ENCODE measurements at regions not wholly inside any gene's neighbourhood (a gene's known extent, or its start where the extent isn't known, plus 50 kb on each side); places are given as distances from the start of the nearest gene placed in this dataset.

GRCh38 chr9:106287091-106287631, 575.8 kb upstream of the ZNF462 start:
- no peak for DNase-seq

GRCh38 chr9:106287731-106288130, 575.2 kb upstream of the ZNF462 start:
- DNase-seq, result no peak

GRCh38 chr9:106288689-106289088, 574.3 kb upstream of the ZNF462 start:
- no peak for DNase-seq

DNA sequence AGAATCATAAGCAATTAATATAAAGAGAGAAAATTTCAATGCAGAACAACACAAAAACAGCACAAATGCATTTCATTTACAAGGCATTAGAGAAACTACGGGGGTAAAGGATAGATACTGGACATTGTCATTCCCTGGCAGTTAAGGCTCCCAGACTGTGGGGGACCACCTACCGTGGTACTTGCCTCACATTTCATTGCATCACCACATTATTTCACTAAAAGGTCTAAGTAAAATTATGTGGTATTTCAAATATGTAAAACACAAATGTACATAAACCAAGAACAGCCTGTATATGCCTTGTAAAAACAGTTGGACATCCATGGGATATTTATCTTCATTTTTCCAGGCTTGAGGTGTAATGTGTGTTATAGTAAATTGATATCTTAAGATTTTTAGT, 571.2 kb upstream of the ZNF462 start:
- no peak for DNase-seq

DNA sequence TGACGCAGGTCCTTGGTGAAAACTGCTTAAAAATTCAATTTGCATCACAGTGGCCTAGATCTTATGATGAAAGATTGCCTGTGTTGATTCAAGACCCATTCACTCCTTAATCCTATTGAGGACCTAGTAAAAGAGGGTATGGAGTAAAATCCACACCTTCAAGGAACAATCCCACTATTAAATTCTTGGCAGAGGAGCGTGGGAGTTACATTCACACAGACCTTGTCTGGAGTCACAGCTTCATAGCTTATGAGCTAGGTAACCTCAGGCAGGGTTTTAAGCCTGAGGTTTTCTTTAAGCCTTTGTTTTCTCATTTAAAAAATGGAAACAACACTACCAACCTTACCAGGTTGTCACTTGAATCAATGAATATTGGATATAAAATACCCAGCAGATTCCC, 566.5 kb upstream of the ZNF462 start:
- DNase-seq, result no peak

DNA sequence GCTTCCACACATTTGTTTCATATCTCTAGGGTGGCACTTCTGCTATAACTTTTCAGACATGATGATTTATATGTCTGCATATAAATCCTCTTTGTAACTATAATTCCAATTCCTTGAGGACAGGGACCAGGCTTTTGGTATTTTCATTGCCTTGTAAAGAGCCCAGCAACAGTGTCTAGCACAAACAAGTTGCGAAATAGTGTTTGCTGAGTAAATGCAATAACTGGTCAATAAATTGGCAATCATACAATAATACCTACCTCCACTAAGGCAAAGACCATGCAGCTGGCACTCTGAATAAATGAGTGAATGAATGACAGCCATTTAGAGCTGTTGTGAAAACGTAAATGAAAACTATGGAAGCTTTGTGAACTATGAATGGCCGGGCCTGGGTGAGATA, 564.0 kb upstream of the ZNF462 start:
- DNase-seq, result no peak

DNA sequence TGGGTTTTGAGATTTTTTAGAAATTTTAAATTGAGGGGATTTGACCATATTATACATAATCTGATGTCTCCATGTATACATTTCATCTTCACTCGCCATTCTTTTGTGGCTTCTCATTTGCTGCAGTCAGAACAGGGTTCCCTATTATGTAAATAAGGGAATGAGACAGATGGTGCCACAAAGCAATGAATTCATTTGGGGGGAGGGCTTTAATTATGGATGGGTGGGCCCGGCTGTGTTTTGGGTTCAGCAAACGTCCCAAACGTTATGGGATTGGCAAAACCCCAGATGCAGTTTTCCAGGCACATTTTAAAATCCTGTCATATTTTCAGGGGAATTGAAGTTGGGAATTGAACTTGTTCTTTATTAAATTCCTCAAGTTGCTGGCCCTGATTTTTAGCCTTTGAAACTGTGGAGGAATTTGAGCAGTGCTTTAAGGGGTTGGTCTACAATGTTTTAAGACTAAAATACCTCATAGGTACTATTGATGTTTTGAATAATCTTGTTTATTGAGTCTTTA, 558.5 kb upstream of the ZNF462 start:
- DNase-seq, result no peak

GRCh38 chr9:106305428-106306133, 557.4 kb upstream of the ZNF462 start:
- no peak for DNase-seq

- DNase-seq, result no peak
Observed at GRCh38 chr9:106307670-106308069, 555.3 kb upstream of the ZNF462 start.

DNA sequence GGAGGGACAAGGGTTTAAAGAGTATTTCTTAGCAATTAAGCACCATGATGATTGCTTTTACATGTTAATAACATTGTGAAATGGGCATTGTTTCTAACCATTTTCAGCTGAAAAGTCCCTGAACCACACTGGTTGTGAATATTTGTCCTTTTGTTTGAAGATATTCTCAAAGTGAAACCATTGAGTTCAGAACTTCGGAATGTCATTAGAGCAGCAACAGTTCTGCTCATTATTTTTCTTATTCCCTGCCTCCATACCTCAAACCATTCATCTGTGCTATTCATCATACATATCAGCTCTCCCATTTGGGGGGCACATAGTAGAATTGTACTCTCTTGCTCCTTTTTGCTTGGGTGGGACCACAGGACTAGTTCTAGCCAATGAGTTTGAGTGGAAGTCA, 553.0 kb upstream of the ZNF462 start:
- no peak for DNase-seq

- no peak for DNase-seq
Observed at GRCh38 chr9:106310782-106311181, 552.2 kb upstream of the ZNF462 start.

DNA sequence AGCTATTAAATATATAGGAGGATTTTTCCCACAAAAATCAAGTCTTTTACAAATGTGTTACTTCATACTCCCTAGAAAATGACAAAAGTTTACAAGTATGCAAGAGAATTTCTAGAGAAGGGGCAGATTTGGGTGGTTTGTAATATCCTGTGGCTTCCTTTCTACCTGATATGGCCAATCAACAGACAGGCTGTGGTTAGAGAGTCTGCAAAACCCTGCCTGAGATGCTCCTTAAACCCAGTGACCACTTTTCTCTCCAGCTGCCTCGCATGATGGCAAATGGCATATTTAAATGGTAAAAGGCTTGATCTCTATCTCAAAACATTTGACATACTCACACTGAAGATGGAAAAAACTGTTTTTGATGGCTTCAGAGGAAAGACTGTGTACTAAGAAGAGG, 550.1 kb upstream of the ZNF462 start:
- no peak for DNase-seq

GRCh38 chr9:106314476-106314875, 548.5 kb upstream of the ZNF462 start:
- no peak for DNase-seq

DNA sequence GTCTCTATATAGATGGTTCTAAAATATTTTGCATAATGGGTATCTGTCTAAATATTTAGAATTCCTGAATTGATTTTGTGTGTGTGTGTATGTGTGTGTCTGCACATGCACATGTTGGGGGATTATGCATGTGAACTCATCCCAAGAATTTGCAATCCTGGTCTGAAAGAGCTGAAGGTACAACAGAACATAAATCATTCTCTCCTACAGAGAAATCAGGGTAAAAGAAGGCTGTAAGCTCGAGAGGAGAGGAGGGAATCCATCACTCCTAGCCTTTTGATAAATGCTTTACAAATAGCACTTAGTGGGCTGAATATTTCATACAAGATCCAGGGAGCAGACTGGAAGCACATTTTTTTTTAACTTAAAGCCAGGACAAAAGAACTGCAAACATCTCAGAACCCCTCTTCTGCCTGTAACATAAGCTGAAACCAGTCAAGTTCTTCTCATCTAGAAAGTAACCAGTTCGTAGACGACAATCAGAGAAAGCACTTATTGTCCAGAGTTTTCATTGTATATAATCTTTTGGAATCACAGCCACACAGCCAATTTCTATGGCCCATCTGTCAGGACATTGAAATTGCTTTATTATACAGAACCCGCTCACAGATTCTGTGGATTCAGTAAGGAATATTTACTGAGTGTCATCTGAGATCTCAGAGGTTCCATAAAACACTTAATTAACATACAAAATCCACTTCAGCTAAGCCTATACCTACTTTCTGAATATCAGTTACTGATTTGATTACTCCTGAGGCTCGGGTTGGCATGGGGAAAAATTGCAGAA, 541.4 kb upstream of the ZNF462 start:
- no peak for DNase-seq

DNA sequence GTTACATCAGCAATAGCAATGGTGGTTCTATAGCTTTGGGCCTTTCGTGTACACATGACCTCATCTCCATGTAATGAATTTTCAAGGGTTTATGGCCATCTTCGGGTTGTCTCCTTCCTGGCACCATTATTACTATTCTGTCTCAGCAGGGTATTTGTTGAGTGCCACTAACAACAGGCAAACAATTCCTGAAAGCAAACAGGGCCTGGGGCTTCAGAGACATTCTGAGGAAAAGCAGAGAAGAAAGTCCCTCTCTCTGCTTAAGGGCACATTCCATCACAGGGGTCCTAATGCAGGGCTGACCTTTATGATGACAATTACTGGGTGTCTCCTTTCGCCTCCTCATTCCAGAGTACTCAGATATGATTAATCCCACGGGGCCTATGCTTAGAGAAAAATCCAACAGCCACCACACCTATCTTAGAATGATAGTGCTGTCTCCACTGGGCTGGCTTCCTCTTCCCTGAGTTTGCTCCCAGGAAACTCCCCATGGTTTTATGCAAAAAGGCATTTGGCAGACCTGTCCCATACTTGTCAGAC, 540.2 kb upstream of the ZNF462 start:
- DNase-seq, result no peak

GRCh38 chr9:106324053-106324585, 538.8 kb upstream of the ZNF462 start:
- no peak for DNase-seq

GRCh38 chr9:106324591-106325280, 538.2 kb upstream of the ZNF462 start:
- no peak for DNase-seq

GRCh38 chr9:106326493-106326892, 536.5 kb upstream of the ZNF462 start:
- no peak for DNase-seq

DNA sequence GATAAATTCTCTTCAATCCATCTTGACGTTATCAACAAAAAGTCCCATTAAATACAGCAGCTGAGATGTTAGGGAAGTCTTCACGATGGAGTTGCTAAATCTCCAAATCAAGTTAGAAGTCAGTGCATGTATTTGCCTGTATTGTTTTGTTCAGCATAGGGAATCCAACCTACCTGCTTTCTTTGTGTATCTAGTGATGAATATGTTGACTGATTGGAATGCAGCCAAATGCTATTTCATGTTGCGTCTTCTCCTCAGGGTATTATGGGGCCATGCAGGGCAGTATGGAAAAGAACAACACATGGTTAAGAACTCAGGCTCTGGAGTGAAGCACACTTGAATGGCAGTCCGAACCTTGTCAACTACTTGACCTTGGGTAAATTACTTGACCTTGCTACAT, 529.5 kb upstream of the ZNF462 start:
- no peak for DNase-seq

DNA sequence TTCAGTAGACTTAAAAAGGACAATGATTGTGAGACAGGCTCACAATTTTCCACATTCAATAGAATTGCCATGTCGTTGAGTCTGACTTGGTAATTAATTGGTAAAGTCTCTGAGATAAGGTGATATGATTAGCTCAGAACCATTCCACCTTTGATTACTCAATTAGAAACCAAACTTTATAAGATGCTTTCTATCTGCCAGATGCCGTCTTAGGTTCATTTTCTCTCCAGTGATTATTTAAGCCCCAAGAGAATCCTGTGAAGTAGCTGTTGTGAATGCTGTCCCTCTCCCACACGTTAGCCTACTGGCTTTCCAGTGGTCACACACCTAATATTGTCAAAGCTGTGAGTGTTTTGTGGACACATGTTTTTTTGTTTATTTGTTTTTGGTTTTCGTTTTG, 528.9 kb upstream of the ZNF462 start:
- DNase-seq, result no peak

- no peak for DNase-seq
Observed at GRCh38 chr9:106339882-106340281, 523.1 kb upstream of the ZNF462 start.

- no peak for DNase-seq
Observed at GRCh38 chr9:106350777-106351176, 512.2 kb upstream of the ZNF462 start.

DNA sequence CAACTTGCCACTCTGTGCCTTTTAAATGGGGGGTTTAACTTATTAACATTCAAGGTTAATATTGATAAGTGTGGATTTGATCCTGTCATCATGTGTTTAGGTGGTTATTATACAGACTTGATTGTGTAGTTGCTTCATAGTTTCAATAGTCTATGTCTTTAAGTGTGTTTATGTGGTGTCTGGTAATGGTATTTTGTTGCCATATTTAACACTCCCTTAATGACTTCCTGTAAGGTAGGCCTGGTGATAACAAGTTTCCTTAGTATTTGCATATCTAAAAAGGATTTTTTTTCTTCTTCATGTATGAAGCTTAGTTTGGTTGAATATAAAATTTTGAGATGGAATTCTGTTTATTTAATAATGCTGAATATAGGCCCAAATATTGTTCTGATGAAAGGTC, 506.0 kb upstream of the ZNF462 start:
- no peak for DNase-seq

All from T1000 (cell line).